PC-3 (cell line): ENCODE measurements at regions not wholly inside any gene's neighbourhood (a gene's known extent, or its start where the extent isn't known, plus 50 kb on each side); places are given as distances from the start of the nearest gene placed in this dataset.

Source experiments
- ATAC-seq: fragments of 200-7000 bp; cut with Tn5 transposase; 2 replicates; pipeline ENCODE4 v1.9.1; 2020; ENCODE audit warnings: mild to moderate bottlenecking, moderate library complexity
- BruUV-seq: library from RNA; stranded (reverse); fragments of 400-500 nt; replicated peaks from 2 replicates; lab custom pipeline; 2021; lab: Mats Ljungman, UMichigan
- CTCF ChIA-PET: fragments of 300-600 bp; sonication (Branson Sonifier 250); formaldehyde crosslinking; loops from one replicate; lab custom pipeline; 2022; ENCODE audit warnings: antibody characterized with exemption; lab: Charles Lee
- POLR2A ChIA-PET: fragments of 300-600 bp; sonication (Branson Sonifier 250); formaldehyde crosslinking; loops from one replicate; lab custom pipeline; 2022; ENCODE audit warnings: antibody characterized with exemption; ENCODE audit not compliant: unreplicated experiment; lab: Charles Lee
- DNase-seq: peaks from one replicate; pipeline ENCODE4 v3.0.0-alpha.2; 2015
- H2AFZ ChIP-seq: fragments of 300-600 bp; sonication (generic); 2 replicates; pipeline ENCODE4 v1.6.0; 2016; ENCODE audit warnings: antibody characterized with exemption, low read length
- H3F3A ChIP-seq: fragments of 300-600 bp; sonication (generic); one replicate; pipeline ENCODE4 v1.6.0; 2017; ENCODE audit warnings: antibody characterized with exemption, low read length, control low read depth, mild to moderate bottlenecking; ENCODE audit not compliant: unreplicated experiment
- H3K27ac ChIP-seq: fragments of 300-600 bp; sonication (generic); 2 replicates; pipeline ENCODE4 v1.5.1; 2016; ENCODE audit warnings: mild to moderate bottlenecking, low read length
- H3K27me3 ChIP-seq: fragments of 300-600 bp; sonication (generic); 2 replicates; pipeline ENCODE4 v1.6.1; 2016; ENCODE audit warnings: low read length, mixed read lengths
- H3K36me3 ChIP-seq: fragments of 300-600 bp; sonication (generic); 2 replicates; pipeline ENCODE4 v1.6.1; 2016; ENCODE audit warnings: low read depth, mixed run types, low read length, mixed read lengths
- H3K4me1 ChIP-seq: fragments of 300-600 bp; sonication (generic); 2 replicates; pipeline ENCODE4 v1.5.1; 2016; ENCODE audit warnings: low read length; ENCODE audit not compliant: insufficient read depth
- H3K4me2 ChIP-seq: fragments of 300-600 bp; sonication (generic); 2 replicates; pipeline ENCODE4 v1.6.0; 2016; ENCODE audit warnings: low read length
- H3K4me3 ChIP-seq: fragments of 300-600 bp; sonication (generic); 2 replicates; pipeline ENCODE4 v1.5.1; 2016; ENCODE audit warnings: mild to moderate bottlenecking, low read length, mixed read lengths
- H3K79me2 ChIP-seq: fragments of 300-600 bp; sonication (generic); 2 replicates; pipeline ENCODE4 v1.6.1; 2017; ENCODE audit warnings: low read length, mixed read lengths
- H3K9ac ChIP-seq: fragments of 300-600 bp; sonication (generic); 2 replicates; pipeline ENCODE4 v1.6.0; 2016; ENCODE audit warnings: mild to moderate bottlenecking, low read length
- H3K9me2 ChIP-seq: fragments of 300-600 bp; sonication (generic); replicated peaks from 2 replicates; pipeline ENCODE4 v1.6.1; 2016; ENCODE audit warnings: mixed run types, low read length, mixed read lengths
- H3K9me3 ChIP-seq: fragments of 300-600 bp; sonication (generic); 2 replicates; pipeline ENCODE4 v1.6.1; 2016; ENCODE audit warnings: low read length, mixed read lengths
- H4K20me1 ChIP-seq: fragments of 300-600 bp; sonication (generic); 2 replicates; pipeline ENCODE4 v1.6.1; 2016; ENCODE audit warnings: low read length, mixed read lengths
- CTCF ChIP-seq: fragments of 300-600 bp; sonication (generic); conservative IDR thresholded peaks from 2 replicates; pipeline ENCODE4 v1.5.1; 2017; ENCODE audit warnings: antibody characterized with exemption, low read depth, mild to moderate bottlenecking, low read length
- EZH2 ChIP-seq: fragments of 300-600 bp; sonication (generic); IDR thresholded peaks from one replicate; pipeline ENCODE4 v1.6.1; 2017; ENCODE audit warnings: antibody characterized with exemption, mild to moderate bottlenecking, low read length; ENCODE audit not compliant: unreplicated experiment
- EZH2phosphoT487 ChIP-seq: fragments of 300-600 bp; sonication (generic); IDR thresholded peaks from 2 replicates; pipeline ENCODE4 v1.6.1; 2018; ENCODE audit warnings: mild to moderate bottlenecking, antibody characterized with exemption, low read length, borderline replicate concordance
- intact Hi-C: fragments of 100-400 bp; cut with micrococcal nuclease; formaldehyde crosslinking; loops from 2 replicates; pipeline ENCODE4 v1.9.0; 2023

- H3K4me3 ChIP-seq = no peak overlapping the region
- no peak overlapping the region for H3K27ac ChIP-seq
- no TSS peak for BruUV-seq
- H3K9me3 ChIP-seq = no peaks in the 10 kb centered on the region
- POLR2A ChIA-PET = interaction anchor here (0.5 kb wide), 1 partner anchor 14 kb away, joined by 3 read pairs; no protein-coding TSS in a partner anchor
- H3K4me1 ChIP-seq = no peaks in the 10 kb centered on the region
- intact Hi-C loops = no loop called here
- H2AFZ ChIP-seq = no peak overlapping the region
- no peaks in the 10 kb centered on the region for H3K36me3 ChIP-seq
- no peaks in the 10 kb centered on the region for H3K27me3 ChIP-seq
- H3K79me2 ChIP-seq = no peaks in the 10 kb centered on the region
- no peak overlapping the region for H3K4me2 ChIP-seq
- no peak for ATAC-seq
- CTCF ChIA-PET = no interaction called here
- H3K9ac ChIP-seq = no peak overlapping the region
- no peak for DNase-seq
- no peaks in the 10 kb centered on the region for H4K20me1 ChIP-seq
- TF ChIP-seq EZH2 (no peak), EZH2phosphoT487 (no peak), CTCF (no peak)
- H3F3A ChIP-seq = no peaks in the 10 kb centered on the region
- no peaks in the 10 kb centered on the region for H3K9me2 ChIP-seq
These were observed 189.1 kb upstream of the ALCAM start for GRCh38 chr3:105177576-105177975.

- ChIA-PET POLR2A (interaction anchor here (0.6 kb wide), 1 partner anchor 574 kb away, joined by 3 read pairs; no protein-coding TSS in a partner anchor), CTCF (no interaction called here)
- Histone ChIP-seq H3K79me2 (no peaks in the 10 kb centered on the region), H3K4me3 (no peak overlapping the region), H3K27me3 (no peaks in the 10 kb centered on the region), H3K9ac (no peak overlapping the region), H3K9me2 (no peaks in the 10 kb centered on the region), H4K20me1 (no peaks in the 10 kb centered on the region), H3K4me1 (no peaks in the 10 kb centered on the region), H3K36me3 (no peaks in the 10 kb centered on the region), H3K9me3 (peaks cover 10% of the 10 kb centered on the region; the same call in 1 of the 2 replicates), H2AFZ (no peak overlapping the region), H3K27ac (no peak overlapping the region), H3K4me2 (no peak overlapping the region), H3F3A (no peaks in the 10 kb centered on the region)
- ATAC-seq (peak; percentile 79), DNase-seq (peak; percentile 67)
- TF ChIP-seq EZH2 (no peak), EZH2phosphoT487 (no peak), CTCF (no peak)
- intact Hi-C loops = loop anchor here (10.0 kb wide), 2 partner anchors 177 to 233 kb away; partner anchors contain the start of gene ALCAM
- no TSS peak for BruUV-seq
These were observed 179.4 kb upstream of the ALCAM start for GRCh38 chr3:105187344-105187743.

- peak overlapping the region; percentile 27 for H3K4me2 ChIP-seq
- H3K9me2 ChIP-seq = no peaks in the 10 kb centered on the region
- POLR2A ChIA-PET = no interaction called here
- no peak overlapping the region for H2AFZ ChIP-seq
- no peaks in the 10 kb centered on the region for H3K36me3 ChIP-seq
- H3K9ac ChIP-seq = no peak overlapping the region
- TF ChIP-seq EZH2 = no peak
- TF ChIP-seq EZH2phosphoT487 = no peak
- TF ChIP-seq CTCF = no peak
- H3K4me1 ChIP-seq = peaks cover 10% of the 10 kb centered on the region; the same call in 1 of the 2 replicates
- no peak overlapping the region for H3K4me3 ChIP-seq
- intact Hi-C loops = no loop called here
- no peaks in the 10 kb centered on the region for H3K79me2 ChIP-seq
- ATAC-seq = peak; percentile 84; the same call in 1 of the 2 replicates
- H3K27ac ChIP-seq = no peak overlapping the region
- no peaks in the 10 kb centered on the region for H4K20me1 ChIP-seq
- H3K27me3 ChIP-seq = no peaks in the 10 kb centered on the region
- CTCF ChIA-PET = no interaction called here
- DNase-seq = peak; percentile 50
- no peaks in the 10 kb centered on the region for H3K9me3 ChIP-seq
- no peaks in the 10 kb centered on the region for H3F3A ChIP-seq
- BruUV-seq = no TSS peak
These were observed 171.4 kb upstream of the ALCAM start for GRCh38 chr3:105195260-105195659.
